Activated CD4-positive, alpha-beta memory T cell treated with anti-CD3 and anti-CD28 coated beads for 36 hours (primary cell): ENCODE measurements at regions not wholly inside any gene's neighbourhood (a gene's known extent, or its start where the extent isn't known, plus 50 kb on each side); places are given as distances from the start of the nearest gene placed in this dataset.
"Not testable (repeated sequence)": the region's sequence is repeated elsewhere in the genome, so short reads cannot be mapped to it uniquely, and the experiment has no call there.

Source experiments
- CTCF ChIA-PET: fragments of 350-600 bp; sonication (Branson Sonifier 250); formaldehyde crosslinking; loops from one replicate; lab custom pipeline; 2021; ENCODE audit warnings: antibody characterized with exemption, inconsistent platforms; lab: Charles Lee
- POLR2A ChIA-PET: fragments of 350-600 bp; sonication (Branson Sonifier 250); formaldehyde crosslinking; loops from one replicate; lab custom pipeline; 2021; ENCODE audit warnings: antibody characterized with exemption; lab: Charles Lee
- DNase-seq: peaks from one replicate; pipeline ENCODE4 v3.0.0-alpha.2; 2020
- H3K27ac Mint-ChIP-seq: one replicate; pipeline ENCODE4 v1.8.0; 2021; ENCODE audit warnings: mixed read lengths
- H3K27me3 Mint-ChIP-seq: one replicate; pipeline ENCODE4 v1.8.0; 2021; ENCODE audit warnings: mixed read lengths
- H3K36me3 Mint-ChIP-seq: one replicate; pipeline ENCODE4 v1.8.0; 2021; ENCODE audit warnings: mixed read lengths
- H3K4me1 Mint-ChIP-seq: one replicate; pipeline ENCODE4 v1.8.0; 2021; ENCODE audit warnings: low read depth, mixed read lengths
- H3K4me3 Mint-ChIP-seq: one replicate; pipeline ENCODE4 v1.8.0; 2021; ENCODE audit warnings: mild to moderate bottlenecking, mixed read lengths
- H3K9me3 Mint-ChIP-seq: one replicate; pipeline ENCODE4 v1.8.0; 2021; ENCODE audit warnings: mixed read lengths
- intact Hi-C: fragments of 100-400 bp; cut with micrococcal nuclease; formaldehyde crosslinking; loops from one replicate; pipeline ENCODE4 v1.15.1; 2023

DNA sequence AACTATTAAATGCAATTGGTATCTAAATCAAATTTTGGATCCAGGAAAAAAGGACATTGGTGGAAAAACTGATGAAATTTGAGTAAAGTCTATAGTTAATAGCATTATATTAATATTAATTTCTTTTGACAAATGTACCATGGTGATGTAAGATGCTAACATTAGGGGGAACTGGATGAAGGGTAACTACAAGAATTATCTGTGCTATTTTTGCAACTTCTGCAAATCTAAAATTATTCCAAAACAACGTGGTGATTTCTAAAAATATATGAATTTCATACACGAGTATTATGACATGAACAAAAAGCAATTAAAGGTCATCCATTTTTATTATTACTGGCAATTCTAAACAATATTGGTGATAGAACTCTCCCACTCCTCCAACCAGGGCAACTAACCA is 135.6 kb upstream of the RRN3 start:
- H3K27ac Mint-ChIP-seq, DNase-seq, H3K36me3 Mint-ChIP-seq, H3K9me3 Mint-ChIP-seq, CTCF ChIA-PET, H3K4me3 Mint-ChIP-seq, H3K4me1 Mint-ChIP-seq, intact Hi-C loops, POLR2A ChIA-PET, H3K27me3 Mint-ChIP-seq: not testable (repeated sequence)

DNA sequence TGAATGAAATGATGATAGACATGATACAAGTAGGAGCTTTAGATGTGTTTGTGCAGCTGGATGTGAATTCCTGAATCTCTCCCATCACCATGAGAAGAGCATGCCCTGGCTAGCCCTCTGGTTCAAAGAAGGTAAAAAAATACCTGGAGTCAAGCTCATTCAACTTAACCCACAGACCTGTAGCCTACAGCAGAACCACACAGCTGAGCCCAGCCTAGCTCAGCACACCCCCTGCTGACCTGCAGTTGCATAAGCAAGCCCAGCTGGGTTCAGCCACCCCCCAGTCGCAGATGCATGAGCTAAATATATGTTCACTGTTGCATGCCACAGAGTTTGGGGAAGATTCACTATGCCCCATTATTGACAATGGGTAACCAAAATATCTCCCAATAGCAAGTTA is 130.6 kb upstream of the RRN3 start:
- H3K4me1 Mint-ChIP-seq, H3K27ac Mint-ChIP-seq, H3K4me3 Mint-ChIP-seq, H3K36me3 Mint-ChIP-seq, intact Hi-C loops, H3K9me3 Mint-ChIP-seq, CTCF ChIA-PET, POLR2A ChIA-PET, DNase-seq: not testable (repeated sequence)
- H3K27me3 Mint-ChIP-seq: peaks cover 11% of the 10 kb centered on the region

DNA sequence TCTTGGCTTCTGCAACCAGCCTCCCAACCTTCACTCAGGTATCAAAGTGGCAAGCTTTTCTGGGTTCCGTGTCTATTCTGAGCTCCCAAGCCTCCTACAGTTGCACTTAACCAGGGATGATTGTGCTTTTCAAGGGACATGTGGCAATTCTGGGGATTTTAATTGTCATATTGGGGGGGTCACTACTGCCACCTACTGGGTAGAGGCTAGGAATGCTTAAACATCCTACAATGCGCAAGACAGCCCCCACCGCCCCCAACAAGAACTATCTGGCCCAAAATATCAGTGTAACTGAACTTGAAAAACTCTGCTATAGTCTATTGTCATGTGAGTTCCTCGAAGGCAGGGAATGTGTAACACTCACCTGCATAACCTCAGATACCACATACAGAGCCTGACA is 129.3 kb upstream of the RRN3 start:
- H3K27ac Mint-ChIP-seq, H3K4me3 Mint-ChIP-seq, H3K9me3 Mint-ChIP-seq, H3K36me3 Mint-ChIP-seq, H3K4me1 Mint-ChIP-seq, CTCF ChIA-PET, POLR2A ChIA-PET, DNase-seq, intact Hi-C loops: not testable (repeated sequence)
- H3K27me3 Mint-ChIP-seq: peaks cover 11% of the 10 kb centered on the region

DNA sequence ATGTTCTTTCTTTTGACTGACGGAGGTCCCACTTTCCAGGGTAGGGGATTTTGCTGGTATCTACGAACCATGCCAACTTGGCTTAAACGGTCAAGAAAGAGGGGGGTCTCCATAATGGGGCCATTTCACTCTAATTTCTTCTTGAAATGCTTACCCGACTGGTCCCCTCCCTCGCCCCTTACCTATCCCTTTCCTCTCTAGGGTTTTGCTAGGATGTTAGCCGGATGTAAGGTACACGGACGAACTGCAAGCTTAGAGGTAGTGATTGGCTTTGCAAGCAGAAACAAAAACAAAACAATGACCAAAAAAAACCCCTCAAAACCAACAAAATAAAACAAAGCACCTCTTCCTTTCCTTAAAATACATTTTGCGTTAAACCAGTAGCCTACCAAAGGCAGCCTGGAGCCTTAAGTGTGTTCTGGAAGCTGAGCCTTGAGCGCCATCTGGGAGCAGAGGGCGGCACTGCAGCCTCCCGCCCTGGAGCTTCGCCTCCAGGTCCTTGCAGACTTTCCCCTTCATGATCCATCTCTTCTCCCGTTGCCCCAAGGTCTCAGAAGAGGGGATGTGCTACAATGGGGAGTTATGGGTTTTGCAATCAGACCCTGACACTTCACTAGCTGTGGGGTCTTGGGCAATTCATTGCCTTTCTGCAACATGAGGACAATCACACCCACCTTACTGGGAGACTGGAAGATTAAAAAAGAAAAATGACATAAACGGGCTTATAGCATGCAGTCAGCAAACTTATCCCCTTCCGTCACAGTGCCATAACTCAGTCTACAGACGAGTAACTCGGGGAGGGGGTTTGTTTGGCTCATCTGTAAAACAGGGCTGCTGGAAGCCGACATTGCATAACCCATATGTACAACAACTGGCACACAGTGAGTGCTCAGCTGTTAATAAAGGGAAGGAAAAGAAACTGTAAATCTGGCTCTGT is 125.9 kb upstream of the RRN3 start:
- H3K4me3 Mint-ChIP-seq, H3K27ac Mint-ChIP-seq, H3K4me1 Mint-ChIP-seq, intact Hi-C loops, H3K36me3 Mint-ChIP-seq, POLR2A ChIA-PET, H3K9me3 Mint-ChIP-seq, H3K27me3 Mint-ChIP-seq: not testable (repeated sequence)
- CTCF ChIA-PET: interaction anchor here (1.8 kb wide), 1 partner anchor 126 kb away, joined by 4 read pairs; the partner anchor contains the start of gene RRN3
- DNase-seq: peak; percentile 11

DNA sequence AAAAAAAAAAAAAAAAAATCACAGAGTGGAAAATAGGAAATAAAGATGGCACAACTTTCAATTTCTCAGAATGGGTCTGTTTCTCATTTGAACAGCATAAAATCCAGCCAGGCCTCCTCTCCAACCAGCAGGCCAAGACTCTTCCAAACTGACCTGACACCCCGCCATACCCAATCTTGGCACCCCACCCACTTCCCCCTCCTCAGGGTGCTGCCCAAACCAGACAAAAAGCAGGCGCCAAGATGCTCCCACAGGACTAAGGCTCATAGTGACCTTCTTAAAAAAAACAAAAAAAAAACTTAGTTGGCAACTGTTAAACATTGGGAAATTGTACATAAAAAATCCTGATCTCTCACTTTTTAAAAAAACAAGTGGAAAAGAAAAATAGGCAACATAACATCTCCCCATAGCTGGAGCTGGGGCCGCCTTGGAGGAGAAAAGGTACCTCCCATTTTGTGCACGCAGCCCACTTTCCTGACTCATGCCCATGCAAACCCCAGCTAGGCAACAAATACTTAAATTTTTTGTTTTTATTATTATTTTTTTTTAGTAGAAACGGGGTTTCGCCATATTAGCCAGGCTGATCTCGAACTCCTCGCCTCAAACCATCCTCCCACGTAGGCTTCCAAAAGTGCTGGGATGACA is 124.9 kb upstream of the RRN3 start:
- intact Hi-C loops: not testable (repeated sequence)

DNA sequence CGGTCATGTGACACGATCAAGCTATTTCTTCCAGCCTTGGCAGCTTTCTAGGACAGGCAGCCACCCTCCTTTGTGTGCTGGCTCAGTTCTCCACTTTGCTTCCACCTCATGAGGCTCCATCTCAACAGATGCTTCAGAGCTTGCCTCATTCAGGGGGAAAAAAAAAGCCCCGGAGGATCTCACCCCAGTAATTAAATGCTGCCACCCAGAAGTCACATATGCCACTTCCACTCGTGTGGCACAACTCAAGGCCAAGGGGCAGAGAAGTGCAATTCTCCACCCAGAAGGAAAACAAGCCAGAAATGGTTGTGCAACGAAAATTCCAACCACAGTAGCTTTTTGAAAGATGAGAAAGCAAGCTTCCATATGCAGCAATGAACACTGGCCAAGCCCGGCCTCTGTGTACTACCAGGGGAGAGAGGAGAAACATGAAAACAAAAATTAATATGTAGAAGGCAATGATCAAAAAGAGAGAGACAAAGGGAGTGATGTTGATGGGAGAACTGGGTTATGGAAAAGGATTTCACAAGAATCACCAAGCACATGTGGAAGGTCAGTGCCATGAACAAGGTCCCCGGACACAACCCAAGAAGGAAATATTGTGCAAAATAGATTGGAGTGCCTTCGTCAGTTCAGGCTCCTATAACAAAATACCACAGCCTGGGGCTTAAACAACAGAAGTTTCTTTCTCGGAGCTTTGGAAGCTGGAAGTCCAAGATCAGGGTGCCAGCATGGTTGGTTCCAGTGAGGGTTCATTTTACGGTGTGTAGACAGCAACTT is 113.3 kb upstream of the RRN3 start:
- H3K4me1 Mint-ChIP-seq, H3K27me3 Mint-ChIP-seq, CTCF ChIA-PET, H3K4me3 Mint-ChIP-seq, POLR2A ChIA-PET, DNase-seq, H3K36me3 Mint-ChIP-seq, H3K9me3 Mint-ChIP-seq, H3K27ac Mint-ChIP-seq, intact Hi-C loops: not testable (repeated sequence)

More for the DNA sequence above, 124.9 kb upstream of the RRN3 start:
- CTCF ChIA-PET: interaction anchor here (1.8 kb wide), 1 partner anchor 125 kb away, joined by 4 read pairs; the partner anchor contains the start of gene RRN3
- H3K4me1 Mint-ChIP-seq, H3K4me3 Mint-ChIP-seq, H3K27me3 Mint-ChIP-seq, H3K36me3 Mint-ChIP-seq, H3K9me3 Mint-ChIP-seq, H3K27ac Mint-ChIP-seq, DNase-seq, POLR2A ChIA-PET: not testable (repeated sequence)

DNA sequence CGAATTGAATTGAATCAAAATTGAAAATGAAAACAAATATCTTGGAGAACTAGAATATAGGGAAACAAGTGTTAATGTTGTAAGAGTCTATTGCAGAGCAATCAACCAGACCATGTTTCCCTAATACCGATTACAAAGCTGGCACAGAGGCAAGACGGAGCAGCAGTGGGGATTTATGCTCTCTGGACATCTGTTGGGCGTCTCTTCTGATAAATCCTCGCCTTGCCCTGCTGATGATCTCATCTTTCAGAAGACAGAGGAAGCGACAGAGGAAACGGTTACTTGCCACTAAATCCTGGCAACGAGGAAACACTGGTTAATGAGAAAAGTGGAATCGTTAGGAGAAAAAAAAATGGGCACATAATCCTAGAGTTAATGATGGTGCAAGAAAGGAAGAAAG is 112.4 kb upstream of the RRN3 start:
- POLR2A ChIA-PET, H3K4me1 Mint-ChIP-seq, H3K4me3 Mint-ChIP-seq, H3K36me3 Mint-ChIP-seq, intact Hi-C loops, H3K9me3 Mint-ChIP-seq, CTCF ChIA-PET, DNase-seq, H3K27me3 Mint-ChIP-seq, H3K27ac Mint-ChIP-seq: not testable (repeated sequence)

DNA sequence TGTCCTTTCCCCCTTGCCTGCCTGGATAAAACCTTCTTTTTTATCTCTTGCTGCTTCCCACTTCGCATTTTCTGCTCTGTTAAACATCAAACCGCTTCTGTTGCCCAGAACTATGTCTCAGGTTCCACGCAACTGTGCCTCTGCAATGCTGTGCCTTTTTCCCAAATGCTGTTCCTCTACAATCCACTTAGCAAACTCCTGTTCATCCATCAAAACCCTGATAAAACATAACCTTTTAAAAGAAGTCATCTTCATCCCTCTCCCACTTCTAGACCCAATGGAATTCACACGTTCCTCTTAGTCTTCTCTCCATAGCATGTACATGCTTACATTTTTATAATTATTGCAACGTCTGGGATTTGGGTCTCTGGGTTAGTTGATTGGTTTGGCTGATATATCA is 111.9 kb upstream of the RRN3 start:
- H3K27me3 Mint-ChIP-seq, intact Hi-C loops, H3K4me3 Mint-ChIP-seq, POLR2A ChIA-PET, H3K9me3 Mint-ChIP-seq, DNase-seq, CTCF ChIA-PET, H3K4me1 Mint-ChIP-seq, H3K36me3 Mint-ChIP-seq, H3K27ac Mint-ChIP-seq: not testable (repeated sequence)

DNA sequence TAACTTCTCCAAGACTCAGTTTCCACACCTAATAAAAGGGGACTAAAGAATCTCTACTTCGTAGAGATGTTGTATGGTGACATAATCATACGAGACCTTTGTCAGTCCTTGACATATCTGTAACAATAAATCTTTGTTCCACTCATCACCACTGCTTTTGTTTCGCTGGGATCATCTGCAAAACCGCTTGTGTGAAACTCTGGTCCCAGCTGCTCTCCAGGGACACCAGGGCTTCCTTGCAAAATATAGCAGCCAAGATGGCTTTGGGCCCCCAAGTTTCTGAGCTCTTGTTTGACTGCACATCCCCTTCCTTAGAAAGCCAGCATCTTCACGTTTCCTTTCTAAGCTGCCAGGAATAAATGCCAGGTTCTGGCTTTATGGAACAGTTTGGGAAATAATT is 110.5 kb upstream of the RRN3 start:
- H3K9me3 Mint-ChIP-seq, H3K4me3 Mint-ChIP-seq, POLR2A ChIA-PET, H3K27ac Mint-ChIP-seq, DNase-seq, intact Hi-C loops, H3K4me1 Mint-ChIP-seq, H3K27me3 Mint-ChIP-seq, H3K36me3 Mint-ChIP-seq, CTCF ChIA-PET: not testable (repeated sequence)

DNA sequence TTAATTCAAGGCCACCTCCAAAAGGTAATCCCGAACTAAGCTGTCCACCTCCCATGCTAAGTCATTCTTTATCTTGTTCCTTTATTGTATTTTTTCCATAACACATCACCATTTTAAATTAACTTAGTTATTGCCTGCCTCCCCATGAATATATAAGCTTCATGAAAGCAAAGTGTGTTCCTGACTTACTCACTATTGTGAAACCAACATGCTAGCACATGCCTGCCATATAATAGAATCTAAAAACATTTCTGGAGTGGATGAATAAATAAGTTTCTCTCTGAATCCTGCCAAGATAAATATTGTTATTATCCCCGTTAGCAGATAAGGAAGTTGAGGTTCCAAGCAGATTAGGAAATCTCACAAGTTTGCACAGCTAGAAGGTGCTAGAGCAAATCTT is 98.7 kb upstream of the RRN3 start:
- CTCF ChIA-PET, H3K9me3 Mint-ChIP-seq, H3K36me3 Mint-ChIP-seq, H3K4me1 Mint-ChIP-seq, H3K27ac Mint-ChIP-seq, intact Hi-C loops, DNase-seq, POLR2A ChIA-PET, H3K4me3 Mint-ChIP-seq, H3K27me3 Mint-ChIP-seq: not testable (repeated sequence)

DNA sequence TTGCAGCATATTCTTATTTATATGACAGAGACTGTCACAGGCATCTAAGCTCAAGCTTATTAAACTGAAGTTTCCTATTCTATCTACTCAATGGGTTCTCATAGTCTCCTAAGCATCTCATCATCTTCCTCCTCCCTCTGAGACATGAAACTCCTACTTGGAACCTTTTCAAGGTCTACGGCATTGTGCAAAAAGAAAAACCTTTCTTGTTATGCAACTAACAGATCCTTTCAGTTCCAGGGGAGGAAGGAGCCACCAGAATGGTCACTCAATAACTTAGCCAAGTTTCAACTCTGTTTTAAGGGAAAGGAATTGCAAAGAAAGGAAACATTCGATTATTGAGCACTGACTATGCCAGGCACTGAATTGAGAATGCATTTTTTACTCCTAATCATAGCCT is 98.1 kb upstream of the RRN3 start:
- DNase-seq, H3K9me3 Mint-ChIP-seq, H3K4me3 Mint-ChIP-seq, POLR2A ChIA-PET, H3K27me3 Mint-ChIP-seq, H3K36me3 Mint-ChIP-seq, H3K4me1 Mint-ChIP-seq, H3K27ac Mint-ChIP-seq, CTCF ChIA-PET, intact Hi-C loops: not testable (repeated sequence)

DNA sequence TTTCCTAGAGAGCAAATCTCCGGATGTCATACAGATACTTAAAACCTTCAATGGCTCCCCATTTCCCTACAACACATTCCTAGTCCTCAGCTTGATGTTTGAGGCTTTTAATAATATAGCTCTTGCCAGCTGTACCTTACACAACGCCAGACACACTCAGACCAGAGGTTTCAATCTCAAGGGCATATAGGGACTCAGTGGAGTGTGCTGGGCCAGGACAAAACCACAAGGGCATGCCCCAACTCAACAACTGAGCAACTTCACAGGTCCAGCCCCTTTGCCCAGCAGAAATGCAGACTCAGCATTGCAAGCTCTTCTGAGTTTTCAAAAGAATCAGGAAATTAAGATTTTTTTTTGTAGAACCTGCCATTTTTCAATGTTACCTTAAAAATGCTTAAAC is 95.4 kb upstream of the RRN3 start:
- H3K27me3 Mint-ChIP-seq, POLR2A ChIA-PET, H3K4me3 Mint-ChIP-seq, H3K9me3 Mint-ChIP-seq, H3K4me1 Mint-ChIP-seq, CTCF ChIA-PET, intact Hi-C loops, H3K27ac Mint-ChIP-seq, DNase-seq, H3K36me3 Mint-ChIP-seq: not testable (repeated sequence)
